ENCODE measurements at regions not wholly inside any gene's neighbourhood (a gene's known extent, or its start where the extent isn't known, plus 50 kb on each side); places are given as distances from the start of the nearest gene placed in this dataset.

DNA sequence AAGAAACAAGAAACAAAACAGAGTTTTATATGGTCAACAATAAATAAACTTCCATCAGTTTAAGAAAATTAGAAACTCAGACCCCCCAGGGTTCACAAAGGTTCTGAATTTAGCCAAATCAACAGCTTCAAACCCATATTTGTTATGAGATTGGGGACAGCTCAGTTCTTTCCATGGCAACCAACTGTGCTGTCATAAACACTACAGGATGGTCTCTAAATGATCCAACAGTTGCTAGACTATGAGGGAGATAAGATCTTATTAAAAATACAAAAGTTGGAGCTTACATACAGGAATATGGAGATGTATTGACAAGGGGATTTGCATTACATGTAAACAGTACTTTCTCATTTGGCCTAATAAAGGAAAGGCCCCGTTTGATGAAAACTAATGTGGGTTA, 154.6 kb upstream of the CTAGE1 start:
- Histone ChIP-seq H3K4me3 (ENCODE audit: low read depth, low read length, poor library complexity, severe bottlenecking) (no peak overlapping the region), H3K27me3 (ENCODE audit: insufficient read depth, low read length) (no peaks in the 10 kb centered on the region), H3K9me3 (ENCODE audit: low read length) (no peaks in the 10 kb centered on the region), H3K4me1 (ENCODE audit: insufficient read depth, low read length, severe bottlenecking) (no peaks in the 10 kb centered on the region), H3K79me2 (ENCODE audit: insufficient read depth, low read length) (no peaks in the 10 kb centered on the region), H3K4me2 (ENCODE audit: low read length) (no peak overlapping the region), H3F3A (ENCODE audit: insufficient read depth, low read length) (no peaks in the 10 kb centered on the region), H3K27ac (ENCODE audit: low read depth, low read length, poor library complexity, severe bottlenecking) (no peak overlapping the region), H2AFZ (ENCODE audit: low read length) (no peak overlapping the region), H4K20me1 (ENCODE audit: insufficient read depth, low read length) (no peaks in the 10 kb centered on the region), H3K36me3 (ENCODE audit: insufficient read depth, low read length) (no peaks in the 10 kb centered on the region), H3K9ac (ENCODE audit: low read length) (no peak overlapping the region), H3K9me2 (ENCODE audit: low read depth, low read length) (no peaks in the 10 kb centered on the region)
- TF ChIP-seq EZH2 (IDR thresholded peaks at IDR 0.05; ENCODE audit: borderline replicate concordance, low read length), result no peak
- TF ChIP-seq, protein P1, sequence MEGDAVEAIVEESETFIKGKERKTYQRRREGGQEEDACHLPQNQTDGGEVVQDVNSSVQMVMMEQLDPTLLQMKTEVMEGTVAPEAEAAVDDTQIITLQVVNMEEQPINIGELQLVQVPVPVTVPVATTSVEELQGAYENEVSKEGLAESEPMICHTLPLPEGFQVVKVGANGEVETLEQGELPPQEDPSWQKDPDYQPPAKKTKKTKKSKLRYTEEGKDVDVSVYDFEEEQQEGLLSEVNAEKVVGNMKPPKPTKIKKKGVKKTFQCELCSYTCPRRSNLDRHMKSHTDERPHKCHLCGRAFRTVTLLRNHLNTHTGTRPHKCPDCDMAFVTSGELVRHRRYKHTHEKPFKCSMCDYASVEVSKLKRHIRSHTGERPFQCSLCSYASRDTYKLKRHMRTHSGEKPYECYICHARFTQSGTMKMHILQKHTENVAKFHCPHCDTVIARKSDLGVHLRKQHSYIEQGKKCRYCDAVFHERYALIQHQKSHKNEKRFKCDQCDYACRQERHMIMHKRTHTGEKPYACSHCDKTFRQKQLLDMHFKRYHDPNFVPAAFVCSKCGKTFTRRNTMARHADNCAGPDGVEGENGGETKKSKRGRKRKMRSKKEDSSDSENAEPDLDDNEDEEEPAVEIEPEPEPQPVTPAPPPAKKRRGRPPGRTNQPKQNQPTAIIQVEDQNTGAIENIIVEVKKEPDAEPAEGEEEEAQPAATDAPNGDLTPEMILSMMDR (IDR thresholded peaks at IDR 0.05; ENCODE audit: low read length), result no peak

DNA sequence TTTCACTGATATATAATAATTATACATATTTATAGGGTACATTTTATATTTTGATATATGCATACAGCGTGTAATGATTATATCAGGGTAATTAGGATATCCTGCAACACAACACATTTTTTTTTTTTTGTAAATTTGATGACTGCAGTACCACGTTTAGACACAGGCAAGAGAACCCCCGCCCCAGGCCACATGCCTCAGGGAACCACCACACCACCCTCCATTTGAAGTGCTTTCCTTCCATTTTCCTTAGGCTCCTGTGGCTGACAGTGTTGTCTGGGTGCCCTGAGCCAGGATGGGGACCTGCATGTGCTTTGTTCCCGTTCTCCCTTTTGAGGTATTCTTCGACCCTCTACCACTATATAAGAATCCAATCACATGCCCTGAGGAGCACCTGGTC, 161.6 kb upstream of the CTAGE1 start:
- H3K27ac ChIP-seq (ENCODE audit: low read depth, low read length, poor library complexity, severe bottlenecking), result no peak overlapping the region
- TF ChIP-seq EZH2 (IDR thresholded peaks at IDR 0.05; ENCODE audit: borderline replicate concordance, low read length), result no peak
- TF ChIP-seq, protein P1 (IDR thresholded peaks at IDR 0.05; ENCODE audit: low read length), result no peak
- no peak overlapping the region for H3K4me2 ChIP-seq (ENCODE audit: low read length)
- H3K4me1 ChIP-seq (ENCODE audit: insufficient read depth, low read length, severe bottlenecking), result no peaks in the 10 kb centered on the region
- H3K36me3 ChIP-seq (ENCODE audit: insufficient read depth, low read length), result no peaks in the 10 kb centered on the region
- H3F3A ChIP-seq (ENCODE audit: insufficient read depth, low read length), result no peaks in the 10 kb centered on the region
- H3K9me2 ChIP-seq (ENCODE audit: low read depth, low read length), result no peaks in the 10 kb centered on the region
- no peak overlapping the region for H3K4me3 ChIP-seq (ENCODE audit: low read depth, low read length, poor library complexity, severe bottlenecking)
- H3K79me2 ChIP-seq (ENCODE audit: insufficient read depth, low read length), result no peaks in the 10 kb centered on the region
- H3K9ac ChIP-seq (ENCODE audit: low read length), result no peak overlapping the region
- H2AFZ ChIP-seq (ENCODE audit: low read length), result no peak overlapping the region
- H3K27me3 ChIP-seq (ENCODE audit: insufficient read depth, low read length), result no peaks in the 10 kb centered on the region
- H4K20me1 ChIP-seq (ENCODE audit: insufficient read depth, low read length), result no peaks in the 10 kb centered on the region
- no peaks in the 10 kb centered on the region for H3K9me3 ChIP-seq (ENCODE audit: low read length)

DNA sequence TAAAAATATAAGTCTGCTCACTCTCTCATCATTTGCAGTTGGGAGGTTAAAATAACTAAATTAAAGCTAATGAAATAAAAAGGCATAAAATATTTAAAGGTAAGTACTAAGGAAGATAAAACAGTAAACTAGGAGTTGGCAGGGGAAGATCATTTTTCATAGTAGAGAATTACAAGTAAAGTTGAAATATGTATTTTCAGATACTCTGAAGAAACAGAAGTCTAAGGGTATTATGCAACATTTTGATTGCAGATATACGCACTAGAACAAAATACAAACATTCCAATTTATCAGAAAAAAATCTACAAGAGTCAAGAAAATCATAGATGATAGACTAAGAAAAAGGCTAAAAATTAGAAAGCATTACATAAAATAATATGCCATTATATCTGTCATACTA, 167.6 kb upstream of the CTAGE1 start:
- Histone ChIP-seq H3K9me2 (ENCODE audit: low read depth, low read length) (no peaks in the 10 kb centered on the region), H3F3A (ENCODE audit: insufficient read depth, low read length) (no peaks in the 10 kb centered on the region), H4K20me1 (ENCODE audit: insufficient read depth, low read length) (no peaks in the 10 kb centered on the region), H3K9me3 (ENCODE audit: low read length) (no peaks in the 10 kb centered on the region), H3K27me3 (ENCODE audit: insufficient read depth, low read length) (no peaks in the 10 kb centered on the region), H3K9ac (ENCODE audit: low read length) (no peak overlapping the region), H3K4me2 (ENCODE audit: low read length) (no peak overlapping the region), H2AFZ (ENCODE audit: low read length) (no peak overlapping the region), H3K4me3 (ENCODE audit: low read depth, low read length, poor library complexity, severe bottlenecking) (no peak overlapping the region), H3K4me1 (ENCODE audit: insufficient read depth, low read length, severe bottlenecking) (no peaks in the 10 kb centered on the region), H3K27ac (ENCODE audit: low read depth, low read length, poor library complexity, severe bottlenecking) (no peak overlapping the region), H3K36me3 (ENCODE audit: insufficient read depth, low read length) (no peaks in the 10 kb centered on the region), H3K79me2 (ENCODE audit: insufficient read depth, low read length) (no peaks in the 10 kb centered on the region)
- TF ChIP-seq, protein P1 (IDR thresholded peaks at IDR 0.05; ENCODE audit: low read length), result no peak
- no peak for TF ChIP-seq EZH2 (IDR thresholded peaks at IDR 0.05; ENCODE audit: borderline replicate concordance, low read length)
